HEK293T (cell line): ENCODE measurements at regions not wholly inside any gene's neighbourhood (a gene's known extent, or its start where the extent isn't known, plus 50 kb on each side); places are given as distances from the start of the nearest gene placed in this dataset.

Experiments
- CTCF ChIA-PET: fragments of 350-600 bp; formaldehyde crosslinking; extraction: SDS; loops from one replicate; lab custom pipeline; 2021; ENCODE audit warnings: antibody characterized with exemption, inconsistent platforms; lab: Yijun Ruan, JAX
- POLR2A ChIA-PET: fragments of 350-600 bp; formaldehyde crosslinking; extraction: SDS; loops from one replicate; lab custom pipeline; 2020; ENCODE audit warnings: antibody characterized with exemption, inconsistent platforms; lab: Yijun Ruan, JAX
- DNase-seq: peaks from one replicate; pipeline ENCODE4 v3.0.0; 2012; ENCODE audit warnings: mixed read lengths; ENCODE audit errors: extremely low spot score
- ARNT ChIP-seq: fragments of 450-650 bp; IDR thresholded peaks from 2 replicates; pipeline ENCODE4 v1.6.1; 2017; ENCODE audit warnings: mild to moderate bottlenecking
- BHLHE40 ChIP-seq: fragments of 450-650 bp; IDR thresholded peaks from 2 replicates; pipeline ENCODE4 v1.6.1; 2016; ENCODE audit warnings: mild to moderate bottlenecking, moderate library complexity, borderline replicate concordance
- CTBP1 ChIP-seq: fragments of 450-650 bp; IDR thresholded peaks from 2 replicates; pipeline ENCODE4 v1.6.1; 2016; ENCODE audit warnings: borderline replicate concordance
- ELF4 ChIP-seq: fragments of 450-650 bp; IDR thresholded peaks from 2 replicates; pipeline ENCODE4 v1.6.1; 2017; ENCODE audit warnings: antibody characterized with exemption
- FOXA1 ChIP-seq: fragments of 450-650 bp; IDR thresholded peaks from 2 replicates; pipeline ENCODE4 v1.6.1; 2016; ENCODE audit warnings: mild to moderate bottlenecking
- FOXK2 ChIP-seq: fragments of 450-650 bp; IDR thresholded peaks from 2 replicates; pipeline ENCODE4 v1.6.1; 2016; ENCODE audit warnings: mild to moderate bottlenecking
- FOXM1 ChIP-seq: fragments of 450-650 bp; IDR thresholded peaks from 2 replicates; pipeline ENCODE4 v1.6.1; 2017; ENCODE audit warnings: mild to moderate bottlenecking, borderline replicate concordance
- HDGF ChIP-seq: fragments of 450-650 bp; IDR thresholded peaks from 2 replicates; pipeline ENCODE4 v1.6.1; 2017; ENCODE audit warnings: antibody characterized with exemption, borderline replicate concordance
- L3MBTL2 ChIP-seq: fragments of 450-650 bp; conservative IDR thresholded peaks from 2 replicates; pipeline ENCODE4 v1.6.1; 2016; ENCODE audit warnings: mild to moderate bottlenecking
- LEF1 ChIP-seq: fragments of 450-650 bp; IDR thresholded peaks from 2 replicates; pipeline ENCODE4 v1.6.1; 2017; ENCODE audit warnings: mild to moderate bottlenecking, borderline replicate concordance
- NFRKB ChIP-seq: fragments of 450-650 bp; IDR thresholded peaks from 2 replicates; pipeline ENCODE4 v1.6.1; 2016; ENCODE audit warnings: mild to moderate bottlenecking, moderate library complexity
- PKNOX1 ChIP-seq: fragments of 450-650 bp; IDR thresholded peaks from 2 replicates; pipeline ENCODE4 v1.6.1; 2016
- SP1 ChIP-seq: fragments of 450-650 bp; IDR thresholded peaks from 2 replicates; pipeline ENCODE4 v1.6.1; 2017
- SUZ12 ChIP-seq: fragments of 450-650 bp; IDR thresholded peaks from 2 replicates; pipeline ENCODE4 v1.6.1; 2016; ENCODE audit warnings: mild to moderate bottlenecking
- TARDBP ChIP-seq: fragments of 450-650 bp; IDR thresholded peaks from 2 replicates; pipeline ENCODE4 v1.6.1; 2016
- ZNF384 ChIP-seq: fragments of 450-650 bp; IDR thresholded peaks from 2 replicates; pipeline ENCODE4 v1.6.1; 2016

- CTCF ChIA-PET, result no interaction called here
Measured at GRCh38 chr5:8769631-8770030, 776.2 kb downstream of the SEMA5A start.

GRCh38 chr5:8770431-8770830 lies 775.4 kb downstream of the SEMA5A start:
- CTCF ChIA-PET, result no interaction called here
- DNase-seq, result no peak
- POLR2A ChIA-PET, result no interaction called here
- no peak for TF ChIP-seq NFRKB
- no peak for TF ChIP-seq TARDBP
- no peak for TF ChIP-seq SUZ12
- no peak for TF ChIP-seq FOXM1
- no peak for TF ChIP-seq L3MBTL2
- no peak for TF ChIP-seq LEF1
- TF ChIP-seq PKNOX1, result no peak
- TF ChIP-seq FOXA1, result no peak
- TF ChIP-seq ELF4, result no peak
- no peak for TF ChIP-seq SP1
- no peak for TF ChIP-seq CTBP1
- TF ChIP-seq ARNT, result no peak
- no peak for TF ChIP-seq BHLHE40
- TF ChIP-seq HDGF, result no peak
- TF ChIP-seq FOXK2, result no peak
- TF ChIP-seq ZNF384, result no peak

More at GRCh38 chr5:8769631-8770030, 776.2 kb downstream of the SEMA5A start:
- POLR2A ChIA-PET, result no interaction called here
- DNase-seq, result no peak
- TF ChIP-seq FOXM1 (no peak), FOXK2 (no peak), CTBP1 (no peak), FOXA1 (no peak), TARDBP (no peak), PKNOX1 (no peak), BHLHE40 (no peak), ELF4 (no peak), HDGF (no peak), ARNT (no peak)

- ChIA-PET POLR2A (no interaction called here), CTCF (no interaction called here)
- DNase-seq, result no peak
- TF ChIP-seq L3MBTL2, result no peak
- TF ChIP-seq PKNOX1, result no peak
- TF ChIP-seq FOXA1, result no peak
- TF ChIP-seq FOXM1, result no peak
- TF ChIP-seq BHLHE40, result no peak
- TF ChIP-seq HDGF, result no peak
- no peak for TF ChIP-seq LEF1
- TF ChIP-seq ELF4, result no peak
- TF ChIP-seq SP1, result no peak
- no peak for TF ChIP-seq NFRKB
- no peak for TF ChIP-seq SUZ12
- TF ChIP-seq ZNF384, result no peak
- no peak for TF ChIP-seq CTBP1
- TF ChIP-seq TARDBP, result no peak
Measured at GRCh38 chr5:8773046-8773615, 772.7 kb downstream of the SEMA5A start.

GRCh38 chr5:8784692-8785091 lies 761.2 kb downstream of the SEMA5A start:
- ChIA-PET CTCF (no interaction called here), POLR2A (no interaction called here)
- DNase-seq, result no peak
- TF ChIP-seq PKNOX1 (no peak), NFRKB (no peak), ARNT (no peak)

- CTCF ChIA-PET, result no interaction called here
- no peak for TF ChIP-seq L3MBTL2
- TF ChIP-seq FOXA1, result no peak
- TF ChIP-seq SP1, result no peak
- no peak for TF ChIP-seq ELF4
- no peak for TF ChIP-seq CTBP1
- TF ChIP-seq HDGF, result no peak
- TF ChIP-seq TARDBP, result no peak
- TF ChIP-seq NFRKB, result no peak
- no peak for TF ChIP-seq FOXK2
- TF ChIP-seq ARNT, result no peak
- TF ChIP-seq BHLHE40, result no peak
- no peak for TF ChIP-seq SUZ12
- TF ChIP-seq FOXM1, result no peak
- POLR2A ChIA-PET, result no interaction called here
- no peak for DNase-seq
Measured at GRCh38 chr5:8788246-8788645, 757.6 kb downstream of the SEMA5A start.

GRCh38 chr5:8805653-8806052 lies 740.2 kb downstream of the SEMA5A start:
- ChIA-PET CTCF (no interaction called here), POLR2A (no interaction called here)
- TF ChIP-seq ZNF384, result no peak
- no peak for TF ChIP-seq NFRKB
- no peak for TF ChIP-seq FOXM1
- no peak for TF ChIP-seq SP1
- TF ChIP-seq ELF4, result no peak
- TF ChIP-seq ARNT, result no peak
- no peak for TF ChIP-seq FOXK2
- TF ChIP-seq TARDBP, result no peak
- no peak for TF ChIP-seq FOXA1
- TF ChIP-seq PKNOX1, result no peak
- TF ChIP-seq BHLHE40, result no peak
- no peak for TF ChIP-seq LEF1
- TF ChIP-seq SUZ12, result no peak
- DNase-seq, result no peak
